GM19372 (cell line): ENCODE measurements at regions not wholly inside any gene's neighbourhood (a gene's known extent, or its start where the extent isn't known, plus 50 kb on each side); places are given as distances from the start of the nearest gene placed in this dataset.
"Not testable (repeated sequence)": the region's sequence is repeated elsewhere in the genome, so short reads cannot be mapped to it uniquely, and the experiment has no call there.

Source experiments
- ATAC-seq: cut with Tn5 transposase; IDR thresholded peaks from one replicate; pipeline ENCODE4 v1.9.1; 2021; ENCODE audit warnings: mild to moderate bottlenecking, low read depth, moderate library complexity; ENCODE audit not compliant: unreplicated experiment

DNA sequence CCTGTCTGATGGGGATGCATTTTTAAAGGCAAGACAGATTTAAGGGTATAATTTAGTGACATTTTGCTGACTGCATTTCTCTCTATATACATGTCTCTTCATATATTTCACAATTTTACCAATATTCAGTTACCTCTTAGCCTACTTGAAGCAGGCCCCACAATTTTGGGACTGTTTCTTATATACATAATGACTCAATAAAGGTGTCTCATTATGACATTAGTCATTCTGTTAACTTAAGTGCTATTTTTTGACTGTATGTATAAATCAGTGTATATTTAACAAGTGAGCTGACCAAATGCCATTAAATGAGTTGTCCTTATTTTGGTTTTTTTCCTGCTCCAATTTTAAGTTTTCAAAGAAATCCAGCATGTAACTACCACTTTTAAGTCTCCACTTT lies 313.3 kb downstream of the SOX4 start:
- no peak for ATAC-seq

DNA sequence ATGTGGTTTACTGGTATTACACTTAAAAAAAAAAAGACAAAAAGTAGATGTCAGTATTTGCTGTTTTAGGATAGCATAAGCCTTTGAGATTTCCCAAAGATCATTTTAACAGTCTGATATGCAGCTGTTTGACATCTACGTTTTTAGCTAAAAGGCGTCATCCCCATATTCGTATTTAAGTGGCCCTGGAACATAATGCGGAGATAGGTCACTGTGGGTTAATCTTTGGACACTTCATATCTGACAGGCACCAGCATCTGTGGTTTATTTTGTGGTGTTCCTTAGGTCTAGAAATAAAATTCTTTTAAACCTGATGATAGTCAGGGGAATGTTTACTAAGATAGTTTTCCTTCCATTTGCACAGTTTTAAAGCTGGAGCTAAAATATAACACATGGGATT lies 313.7 kb downstream of the SOX4 start:
- ATAC-seq: no peak

DNA sequence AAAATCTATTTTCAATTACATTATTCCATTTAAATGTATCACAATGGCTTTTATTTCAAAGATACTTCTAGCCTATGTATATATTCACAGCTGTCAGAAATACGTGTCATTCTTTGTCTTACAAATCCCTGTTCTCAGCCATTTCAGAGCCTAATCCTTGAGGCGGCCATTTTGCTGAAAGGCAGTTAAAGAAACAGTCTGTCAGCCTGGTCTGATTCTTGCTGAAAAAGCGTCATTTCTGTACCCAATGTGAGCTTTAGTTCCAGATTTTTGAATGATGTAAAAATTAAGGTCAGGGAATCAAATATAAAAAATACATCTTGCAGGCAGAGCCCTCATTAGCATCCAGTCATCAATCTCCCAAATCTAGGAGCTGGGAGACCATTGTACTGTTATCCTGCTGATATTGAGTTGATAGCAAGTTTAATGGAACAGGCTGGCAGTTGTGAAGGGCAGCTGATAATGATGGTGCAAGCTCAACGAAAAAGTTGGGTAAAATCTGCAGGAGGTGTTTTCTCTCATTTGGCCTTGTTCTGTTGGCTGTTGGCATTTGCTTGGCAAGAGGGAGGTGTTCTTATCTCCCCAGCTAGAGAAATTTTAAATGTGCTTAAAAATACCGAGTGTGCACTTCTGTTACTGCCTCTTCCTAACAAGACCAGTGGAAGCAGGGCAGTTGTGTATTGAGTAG lies 314.8 kb downstream of the SOX4 start:
- no peak for ATAC-seq

DNA sequence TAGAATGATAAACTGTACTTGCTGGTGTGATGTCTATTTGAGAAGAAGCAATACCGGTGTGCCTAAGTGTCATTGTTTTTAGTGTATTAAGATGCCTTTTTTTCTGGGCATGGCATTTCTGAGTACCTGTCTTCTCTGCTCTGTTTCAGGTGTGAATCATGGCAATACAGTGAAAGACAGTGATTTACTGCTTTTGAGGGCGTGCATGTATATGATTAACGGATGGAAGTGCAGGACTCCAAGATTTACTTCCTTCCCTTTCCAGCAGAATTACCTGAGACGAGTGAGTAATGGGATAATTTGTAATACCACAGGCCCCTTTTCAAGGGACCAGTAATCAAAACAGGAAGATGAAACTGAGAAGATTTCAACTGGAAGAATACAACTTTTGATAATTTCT lies 315.8 kb downstream of the SOX4 start:
- ATAC-seq: no peak

DNA sequence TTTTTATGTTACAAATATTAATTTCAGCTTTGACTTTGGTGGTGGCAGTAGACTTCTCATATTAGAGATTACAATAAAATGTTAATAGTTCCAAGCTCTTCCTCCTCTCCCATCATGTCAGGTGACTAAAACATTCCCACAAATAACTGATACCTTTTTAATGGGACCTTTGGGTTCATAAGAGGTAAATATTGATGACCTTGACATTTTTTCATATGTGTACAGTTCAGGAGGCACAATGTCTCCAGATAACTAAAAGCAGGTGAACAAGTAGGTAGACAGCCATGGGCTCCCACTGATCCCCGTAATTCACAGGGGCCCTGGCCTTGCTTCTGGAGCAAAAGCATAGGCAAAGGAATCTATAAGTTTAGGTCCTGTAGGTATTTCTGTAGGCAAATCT lies 317.7 kb downstream of the SOX4 start:
- no peak for ATAC-seq

DNA sequence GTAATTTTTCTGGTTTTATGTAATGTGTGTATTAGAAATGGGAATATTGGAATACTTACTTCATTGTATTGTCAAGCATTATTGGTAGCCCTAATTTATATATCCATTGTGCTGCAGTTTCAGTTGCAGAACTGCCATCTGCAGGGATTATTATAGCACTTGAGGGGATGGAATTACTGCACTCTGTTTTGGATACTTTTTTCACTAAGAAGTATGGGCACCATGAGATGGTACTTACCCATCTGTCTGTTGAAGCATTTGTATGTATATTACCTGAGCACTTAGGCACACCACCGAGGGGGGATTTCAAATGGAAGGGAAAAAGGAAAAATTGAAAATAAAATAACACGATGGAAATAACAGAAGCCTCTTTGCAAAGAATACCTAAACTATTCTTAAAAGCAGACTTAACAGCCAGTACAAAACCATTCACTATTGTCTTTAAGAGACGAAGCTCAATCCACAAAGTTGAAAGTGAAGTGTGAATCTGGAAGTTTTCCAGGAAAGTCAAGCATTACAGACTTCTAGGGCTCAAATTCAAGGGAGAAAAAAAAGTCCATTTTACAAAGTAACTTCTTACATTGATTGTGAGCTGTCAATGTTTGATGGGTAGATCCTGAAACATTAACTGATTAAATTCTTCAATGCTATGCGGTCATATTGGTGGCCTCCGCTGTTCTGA lies 318.7 kb downstream of the SOX4 start:
- ATAC-seq: no peak

DNA sequence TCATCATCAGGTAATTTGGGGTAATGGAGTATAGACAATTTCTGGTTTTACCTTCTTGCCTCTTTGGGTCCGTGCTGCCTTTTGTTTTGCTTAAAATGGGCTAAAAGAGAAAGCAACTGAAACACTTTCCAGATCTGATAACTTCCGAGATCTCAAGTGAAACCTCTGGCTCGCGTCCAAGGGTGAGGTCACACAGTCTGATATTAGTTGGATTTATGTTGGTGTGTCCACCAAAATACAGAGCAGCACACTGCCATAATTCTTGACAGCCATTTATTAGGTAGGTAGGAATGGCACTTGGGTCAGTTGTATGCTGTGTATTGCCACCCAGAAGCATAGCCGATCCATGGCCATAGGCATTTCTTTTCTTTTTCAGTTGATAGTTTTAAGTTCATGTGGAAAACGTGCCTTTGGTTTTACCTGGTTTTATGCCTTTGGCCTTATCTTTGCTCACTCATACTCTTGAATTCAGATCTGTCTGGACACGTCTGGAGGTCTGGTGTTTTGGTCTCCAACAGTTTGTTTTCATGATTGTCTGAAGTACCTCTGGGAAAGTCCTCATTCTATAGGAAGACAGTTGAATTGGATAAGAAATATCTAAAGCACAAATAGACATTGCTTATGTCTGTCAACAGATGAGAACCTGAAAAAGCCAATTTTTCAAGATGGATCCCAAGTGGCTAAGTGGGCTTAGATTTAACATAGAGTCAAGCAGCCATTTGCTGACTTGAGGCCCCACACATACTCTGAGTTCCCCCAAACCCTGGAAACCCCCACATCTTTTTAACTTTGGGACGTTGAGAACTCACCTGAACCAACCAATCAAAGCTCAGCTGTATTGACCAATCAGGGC lies 320.8 kb downstream of the SOX4 start:
- ATAC-seq: no peak

DNA sequence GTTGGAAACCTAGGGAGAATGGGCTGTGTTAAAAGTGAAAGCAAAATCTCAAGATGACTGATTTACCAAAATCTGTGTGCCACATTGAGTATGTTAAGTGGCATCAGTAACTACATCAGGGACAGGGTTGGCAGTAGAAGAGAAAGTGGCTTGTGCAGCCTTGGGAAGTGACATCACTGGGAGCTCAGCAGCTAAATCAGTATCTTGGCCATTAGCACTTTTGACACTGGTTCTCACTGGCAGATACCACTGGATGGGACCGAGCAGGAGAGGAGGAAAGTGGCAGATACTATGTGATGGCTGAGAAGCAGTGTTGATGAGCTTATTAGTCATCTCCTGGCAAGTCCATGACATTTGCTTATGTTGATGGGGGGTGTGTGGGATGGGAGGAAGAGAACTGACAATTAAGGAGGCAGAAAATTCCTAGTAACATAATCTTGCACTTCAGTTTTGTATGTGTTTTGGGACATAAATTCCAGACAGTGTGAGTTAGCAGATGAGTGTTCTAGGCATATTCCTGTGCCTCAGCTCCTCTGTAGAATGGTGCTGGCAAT lies 322.2 kb downstream of the SOX4 start:
- no peak for ATAC-seq

DNA sequence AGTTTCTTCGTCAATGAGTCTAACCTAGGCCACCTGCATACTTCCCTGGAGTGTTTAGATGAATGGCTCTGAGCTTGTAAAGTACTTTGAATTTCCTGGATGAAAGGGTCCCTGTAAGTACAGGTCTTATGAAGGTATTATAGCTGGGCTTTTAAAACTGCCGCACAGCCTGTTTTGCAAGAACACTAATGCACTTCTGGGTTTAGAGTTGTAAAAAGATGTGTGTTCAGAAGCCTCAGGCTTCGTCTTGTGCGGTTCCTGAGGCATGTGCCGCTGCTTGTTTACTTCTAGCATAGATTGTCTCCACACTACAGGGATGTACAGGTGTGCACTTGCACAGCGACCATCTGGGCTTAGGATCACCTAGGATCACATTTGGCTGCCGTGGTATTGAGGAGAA lies 324.5 kb downstream of the SOX4 start:
- ATAC-seq: no peak

DNA sequence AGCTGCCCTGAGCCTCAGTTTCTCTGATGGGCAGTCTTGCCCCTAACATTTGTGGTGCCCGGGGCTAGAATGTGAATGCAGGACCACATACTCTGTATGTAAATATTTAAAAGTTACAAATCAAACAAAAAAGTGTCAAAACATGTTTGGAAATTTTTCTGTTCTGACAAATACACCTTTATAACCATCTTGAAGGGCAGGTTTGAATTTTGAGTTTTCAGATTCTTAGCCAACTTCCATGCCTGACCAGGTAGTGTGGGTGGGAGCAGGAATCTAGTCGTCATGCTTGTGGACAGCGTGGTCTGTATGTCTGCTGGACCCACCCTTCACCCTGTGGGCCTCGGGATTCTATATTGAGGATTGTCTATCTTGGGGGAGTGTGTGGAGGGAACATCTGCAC lies 325.1 kb downstream of the SOX4 start:
- no peak for ATAC-seq

DNA sequence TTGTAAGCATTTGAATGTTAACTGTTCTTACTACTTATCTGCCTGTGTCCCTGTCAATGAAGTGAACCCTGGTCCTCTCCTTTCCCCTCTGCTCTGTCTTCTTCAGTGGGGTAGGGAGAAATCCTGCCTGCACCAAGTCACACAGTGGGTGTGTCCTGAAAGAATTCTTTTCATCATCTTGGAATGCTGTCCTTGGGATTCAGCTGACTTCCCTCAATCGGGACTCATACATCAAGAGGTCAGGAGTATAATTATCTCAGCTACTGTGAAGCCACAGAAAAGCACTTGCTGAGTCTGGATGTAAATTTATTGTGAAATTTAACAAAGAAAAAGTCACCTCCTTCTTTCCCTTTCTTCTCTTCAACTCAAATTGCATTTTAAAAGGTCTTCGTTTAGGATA lies 328.5 kb downstream of the SOX4 start:
- ATAC-seq: no peak

DNA sequence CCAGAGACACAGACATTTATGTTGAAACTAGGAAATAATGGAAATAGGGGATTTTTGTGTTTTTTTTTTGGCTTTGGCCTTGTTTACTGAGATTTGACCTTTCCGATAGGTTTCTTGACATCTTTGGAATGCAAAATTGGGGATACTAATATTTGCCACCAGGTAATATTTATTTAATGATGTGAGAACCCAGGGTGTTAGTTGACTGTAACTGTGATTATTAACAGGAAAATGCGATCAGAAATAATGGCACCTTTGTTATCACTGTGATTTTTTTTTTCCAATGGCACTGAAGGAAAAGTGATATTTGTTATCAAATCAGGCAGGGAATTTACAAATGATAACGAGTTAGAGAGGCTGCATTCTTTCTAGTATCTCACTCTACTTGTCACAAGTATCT lies 330.5 kb downstream of the SOX4 start:
- ATAC-seq: no peak

DNA sequence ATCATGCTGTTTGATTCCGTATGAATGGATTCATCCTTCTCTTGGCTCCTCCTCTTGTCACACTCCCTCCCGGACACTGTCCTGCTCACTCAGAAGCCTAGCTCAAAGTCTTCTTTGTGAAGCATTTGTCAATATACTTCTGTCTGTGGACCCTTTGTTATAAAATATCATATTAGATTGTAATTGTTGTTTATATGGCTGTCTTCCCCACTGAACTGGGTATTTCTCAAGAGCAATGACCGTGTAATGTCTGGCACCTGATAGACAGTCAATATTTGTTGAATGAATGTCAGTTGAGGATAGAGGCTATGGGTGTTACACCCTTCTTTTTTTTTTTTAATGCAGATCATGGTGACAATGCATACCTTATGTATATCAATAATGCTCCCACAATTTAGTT lies 335.3 kb downstream of the SOX4 start:
- ATAC-seq: no peak

DNA sequence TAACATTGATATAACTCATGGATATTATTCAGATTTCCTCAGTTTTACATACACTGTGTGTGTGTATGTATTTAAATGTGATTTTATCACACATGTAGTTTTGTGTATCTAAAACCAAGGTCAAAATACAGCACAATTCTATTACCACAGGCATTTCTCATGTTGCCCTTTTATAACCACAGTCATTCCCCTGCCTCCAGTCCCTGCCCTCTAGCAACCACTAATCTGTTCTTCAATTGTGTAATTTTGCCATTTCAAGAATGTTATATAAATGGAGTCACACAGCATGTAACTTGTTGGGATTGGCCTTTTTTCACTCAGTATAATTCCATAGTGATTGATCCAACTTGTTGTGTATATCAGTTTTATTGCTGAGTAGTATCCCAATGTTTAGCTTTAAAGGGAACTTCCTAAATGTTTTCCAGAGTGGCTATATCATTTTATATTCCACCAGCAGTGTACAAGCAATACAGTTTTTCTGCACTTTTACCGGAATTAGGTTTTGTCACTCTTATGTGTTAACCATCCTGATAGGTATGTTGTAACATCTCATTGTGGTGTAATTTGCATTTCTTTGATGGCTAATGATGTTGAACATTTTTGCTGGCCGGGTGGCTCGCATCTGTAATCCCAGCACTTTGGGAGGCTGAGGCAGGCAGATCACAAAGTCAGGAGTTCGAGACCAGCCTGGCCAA lies 338.2 kb downstream of the SOX4 start:
- no peak for ATAC-seq

DNA sequence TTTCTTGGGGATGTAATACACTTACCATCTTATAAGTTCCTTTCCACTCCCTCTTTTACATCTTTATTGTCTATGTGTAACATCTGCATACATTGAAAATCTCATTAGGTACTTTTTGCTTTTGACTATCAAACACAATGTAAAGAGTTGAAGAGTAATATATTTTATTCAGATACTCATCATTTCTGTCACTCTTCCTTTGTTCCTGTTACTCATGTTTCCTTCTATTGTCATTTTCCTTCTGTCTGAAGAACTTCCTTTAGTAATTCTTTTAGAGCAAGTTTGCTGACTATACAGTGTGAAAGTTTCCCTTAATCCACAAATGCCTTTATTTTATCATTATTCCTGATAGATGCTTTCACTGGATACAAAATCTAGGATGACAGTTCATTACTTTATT lies 339.8 kb downstream of the SOX4 start:
- ATAC-seq: no peak

DNA sequence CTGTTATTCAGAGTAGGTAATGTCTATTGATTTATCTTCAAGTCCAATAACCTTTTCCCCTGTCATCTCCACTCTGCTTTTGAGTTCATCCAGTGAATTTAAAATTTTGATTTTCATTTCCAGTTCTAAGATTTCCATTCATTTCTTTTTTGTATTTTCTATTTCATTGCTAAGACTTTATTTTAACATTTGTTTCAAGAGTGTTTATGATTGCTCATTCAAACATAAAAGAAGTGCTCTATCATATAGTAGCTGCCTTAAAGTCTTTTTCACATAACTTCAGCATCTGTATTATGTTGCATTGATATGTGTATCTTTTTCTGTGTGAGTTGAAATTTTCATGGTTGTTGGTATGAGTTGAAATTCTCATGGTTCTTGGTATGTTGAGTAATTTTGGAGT lies 341.6 kb downstream of the SOX4 start:
- no peak for ATAC-seq

DNA sequence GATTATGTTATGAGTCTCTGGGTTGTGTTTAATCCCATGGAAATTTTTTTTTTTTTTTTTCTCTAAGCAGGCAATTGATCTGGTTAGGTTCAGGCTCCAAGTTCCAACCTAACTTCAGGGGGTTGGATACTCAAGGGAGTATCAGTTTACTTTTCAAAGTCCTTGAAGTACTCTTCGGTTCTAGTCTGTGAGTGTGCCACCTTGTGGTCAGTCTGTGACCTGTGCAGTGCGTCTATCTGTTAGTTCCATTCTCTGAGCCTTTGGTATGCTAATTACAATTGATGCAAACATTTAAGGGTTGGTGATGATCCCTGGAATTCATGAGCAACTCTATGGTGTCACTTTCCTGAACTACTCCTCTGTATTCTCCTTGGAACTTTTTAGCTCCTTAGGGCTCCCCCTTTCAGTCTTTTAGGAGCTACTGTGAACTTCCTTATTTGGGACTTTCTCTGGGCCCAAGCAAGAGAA lies 342.0 kb downstream of the SOX4 start:
- no peak for ATAC-seq

DNA sequence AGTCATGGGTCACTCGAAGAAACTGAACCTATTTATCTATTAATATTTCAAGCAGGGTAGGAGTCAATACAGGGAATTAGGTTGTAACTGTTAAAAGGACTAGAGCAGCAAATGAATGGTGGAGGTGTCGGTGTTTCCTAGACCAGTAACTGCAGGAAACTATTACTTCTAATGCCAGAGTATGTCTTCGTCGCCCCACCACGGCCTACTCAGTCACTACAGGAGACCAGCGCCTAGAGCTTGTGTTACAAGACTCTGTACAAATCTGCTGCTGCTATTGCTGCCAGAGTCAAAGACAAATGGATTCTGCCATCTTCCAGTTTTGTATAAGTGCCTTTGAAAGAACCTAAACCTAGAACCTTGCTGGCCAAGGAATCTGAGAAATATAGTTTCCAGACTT lies 343.9 kb downstream of the SOX4 start:
- no peak for ATAC-seq

DNA sequence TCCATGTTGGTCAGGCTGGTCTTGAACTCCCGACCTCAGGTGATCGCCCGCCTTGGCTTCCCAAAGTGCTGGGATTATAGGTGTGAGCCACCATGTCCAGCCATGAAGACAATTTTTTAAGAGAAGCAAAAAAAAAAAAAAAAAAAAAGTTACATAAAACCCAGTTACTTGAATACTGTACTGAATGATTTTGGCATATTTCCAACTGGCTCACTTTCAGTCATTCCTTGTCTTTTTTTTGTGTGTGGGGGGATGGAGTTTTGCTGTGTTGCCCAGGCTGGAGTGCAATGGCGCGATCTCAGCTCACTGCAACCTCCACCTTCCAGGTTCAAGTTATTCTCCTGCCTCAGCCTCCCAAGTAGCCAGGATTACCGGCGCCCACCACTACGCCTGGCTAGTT lies 345.5 kb downstream of the SOX4 start:
- not testable (repeated sequence) for ATAC-seq

DNA sequence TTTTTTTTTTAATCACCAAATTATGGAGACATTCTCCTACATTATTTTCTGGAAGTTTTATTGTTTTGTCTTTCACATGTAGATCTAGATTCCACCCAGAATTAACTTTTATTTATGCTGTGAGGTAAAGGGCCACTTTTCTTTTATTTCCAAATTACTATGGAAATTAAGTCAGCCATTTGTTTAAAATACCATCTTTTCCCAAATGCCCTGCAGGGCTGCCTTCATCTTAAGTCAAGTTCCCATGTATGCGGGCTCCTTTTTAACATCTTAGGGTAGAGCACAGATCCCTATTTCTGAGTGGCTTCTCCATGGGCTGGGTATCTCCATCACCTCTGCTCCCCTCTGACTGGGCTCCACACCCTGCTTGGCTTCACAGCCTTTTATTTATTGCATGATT lies 348.4 kb downstream of the SOX4 start:
- ATAC-seq: no peak

DNA sequence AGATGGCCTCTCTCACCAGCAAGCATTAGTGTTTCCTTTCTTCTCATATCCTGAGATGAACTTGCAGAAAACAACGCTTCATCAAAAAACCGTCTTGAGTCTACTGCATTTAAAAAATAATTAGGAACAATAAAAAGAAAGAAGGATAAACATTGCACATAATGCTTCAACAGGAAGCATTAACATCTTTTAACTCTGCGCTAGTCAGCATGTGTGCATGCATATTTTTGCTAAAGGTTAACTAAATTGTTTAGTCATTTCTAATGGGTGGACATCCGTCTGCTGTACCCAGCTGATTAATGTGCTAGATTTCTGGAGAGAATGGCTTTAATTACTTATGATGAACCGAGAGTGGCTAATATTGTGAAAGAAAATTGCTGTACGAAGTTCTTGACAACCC lies 349.3 kb downstream of the SOX4 start:
- no peak for ATAC-seq
